ENCODE measurements at regions not wholly inside any gene's neighbourhood (a gene's known extent, or its start where the extent isn't known, plus 50 kb on each side); places are given as distances from the start of the nearest gene placed in this dataset.

GRCh38 chr1:228958121-228958520 is 222.8 kb downstream of the RHOU start:
- Mint-ChIP-seq H3K4me3 (no peak overlapping the region), H3K27ac (no peak overlapping the region), H3K4me1 (ENCODE audit: low read depth) (no peaks in the 10 kb centered on the region), H3K36me3 (ENCODE audit: low read depth) (no peaks in the 10 kb centered on the region), H3K27me3 (ENCODE audit: insufficient read depth) (no peaks in the 10 kb centered on the region; the same call in 1 of the 2 replicates), H3K9me3 (peaks cover 39% of the 10 kb centered on the region)
- no peak for DNase-seq
- no peak for TF ChIP-seq CTCF (IDR thresholded peaks at IDR 0.05)

GRCh38 chr1:228958741-228959140 is 223.5 kb downstream of the RHOU start:
- Mint-ChIP-seq H3K27me3 (ENCODE audit: insufficient read depth) (no peaks in the 10 kb centered on the region; the same call in 1 of the 2 replicates), H3K4me1 (ENCODE audit: low read depth) (no peaks in the 10 kb centered on the region; the same call in 1 of the 2 replicates), H3K27ac (no peak overlapping the region), H3K4me3 (no peak overlapping the region), H3K36me3 (ENCODE audit: low read depth) (no peaks in the 10 kb centered on the region), H3K9me3 (peaks cover 42% of the 10 kb centered on the region)
- TF ChIP-seq CTCF (IDR thresholded peaks at IDR 0.05) = no peak
- no peak for DNase-seq

- H3K27me3 Mint-ChIP-seq (ENCODE audit: insufficient read depth) = no peaks in the 10 kb centered on the region; the same call in 1 of the 2 replicates
- TF ChIP-seq CTCF (IDR thresholded peaks at IDR 0.05) = no peak
- peaks cover 6% of the 10 kb centered on the region; the same call in 1 of the 2 replicates for H3K4me1 Mint-ChIP-seq (ENCODE audit: low read depth)
- DNase-seq = no peak
- H3K9me3 Mint-ChIP-seq = peaks cover 25% of the 10 kb centered on the region
- H3K36me3 Mint-ChIP-seq (ENCODE audit: low read depth) = no peaks in the 10 kb centered on the region
- no peak overlapping the region for H3K4me3 Mint-ChIP-seq
- H3K27ac Mint-ChIP-seq = no peak overlapping the region
Measured at GRCh38 chr1:228960705-228961104, 225.4 kb downstream of the RHOU start.

- Mint-ChIP-seq H3K36me3 (ENCODE audit: low read depth) (no peaks in the 10 kb centered on the region), H3K4me3 (no peak overlapping the region), H3K4me1 (ENCODE audit: low read depth) (peaks cover 6% of the 10 kb centered on the region; the same call in 1 of the 2 replicates), H3K27ac (no peak overlapping the region), H3K9me3 (peaks cover 20% of the 10 kb centered on the region; the same call in 1 of the 2 replicates), H3K27me3 (ENCODE audit: insufficient read depth) (no peaks in the 10 kb centered on the region; the same call in 1 of the 2 replicates)
- DNase-seq = no peak
- TF ChIP-seq CTCF (IDR thresholded peaks at IDR 0.05) = no peak
Measured at GRCh38 chr1:228961511-228961910, 226.2 kb downstream of the RHOU start.

GRCh38 chr1:228963795-228964177 is 228.5 kb downstream of the RHOU start:
- Mint-ChIP-seq H3K36me3 (ENCODE audit: low read depth) (0 out of 2 replicates have a peak, but pooled peaks cover 3% of the 10 kb centered on the region), H3K27me3 (ENCODE audit: insufficient read depth) (no peaks in the 10 kb centered on the region), H3K4me3 (no peak overlapping the region), H3K4me1 (ENCODE audit: low read depth) (peaks cover 6% of the 10 kb centered on the region; the same call in 1 of the 2 replicates), H3K27ac (no peak overlapping the region), H3K9me3 (peaks cover 12% of the 10 kb centered on the region)
- TF ChIP-seq CTCF (IDR thresholded peaks at IDR 0.05) = no peak
- DNase-seq = no peak

Data from HFFc6 (cell line).